ENCODE measurements at regions not wholly inside any gene's neighbourhood (a gene's known extent, or its start where the extent isn't known, plus 50 kb on each side); places are given as distances from the start of the nearest gene placed in this dataset.

GRCh38 chr13:80547885-80548825 lies 207.2 kb upstream of the SPRY2 start:
- TF ChIP-seq CTCF (IDR thresholded peaks at IDR 0.05) (no peak), EZH2 (IDR thresholded peaks at IDR 0.05; ENCODE audit: borderline replicate concordance, insufficient read depth, low read depth, low read length, poor library complexity, severe bottlenecking) (no peak)
